ENCODE measurements at regions not wholly inside any gene's neighbourhood (a gene's known extent, or its start where the extent isn't known, plus 50 kb on each side); places are given as distances from the start of the nearest gene placed in this dataset.

- TF ChIP-seq GATA3 (IDR thresholded peaks at IDR 0.05; ENCODE audit: low read depth, low read length) (no peak), GATA2 (IDR thresholded peaks at IDR 0.05; ENCODE audit: low read depth, low read length) (no peak)
Measured at GRCh38 chr10:120368927-120369326, 88.1 kb upstream of the PLPP4 start.

- no peak for TF ChIP-seq GATA2 (IDR thresholded peaks at IDR 0.05; ENCODE audit: low read depth, low read length)
- no peak for TF ChIP-seq GATA3 (IDR thresholded peaks at IDR 0.05; ENCODE audit: low read depth, low read length)
Measured at GRCh38 chr10:120369856-120370276, 87.2 kb upstream of the PLPP4 start.

- TF ChIP-seq GATA3 (IDR thresholded peaks at IDR 0.05; ENCODE audit: low read depth, low read length) (no peak), GATA2 (IDR thresholded peaks at IDR 0.05; ENCODE audit: low read depth, low read length) (no peak)
Measured at GRCh38 chr10:120371856-120372255, 85.2 kb upstream of the PLPP4 start.

GRCh38 chr10:120372917-120373316 is 84.1 kb upstream of the PLPP4 start:
- no peak for TF ChIP-seq GATA3 (IDR thresholded peaks at IDR 0.05; ENCODE audit: low read depth, low read length)
- no peak for TF ChIP-seq GATA2 (IDR thresholded peaks at IDR 0.05; ENCODE audit: low read depth, low read length)

- TF ChIP-seq GATA2 (IDR thresholded peaks at IDR 0.05; ENCODE audit: low read depth, low read length) (no peak), GATA3 (IDR thresholded peaks at IDR 0.05; ENCODE audit: low read depth, low read length) (no peak)
Measured at GRCh38 chr10:120375666-120376065, 81.4 kb upstream of the PLPP4 start.

GRCh38 chr10:120381931-120382330 is 75.1 kb upstream of the PLPP4 start:
- TF ChIP-seq GATA3 (IDR thresholded peaks at IDR 0.05; ENCODE audit: low read depth, low read length) (no peak), GATA2 (IDR thresholded peaks at IDR 0.05; ENCODE audit: low read depth, low read length) (no peak)

GRCh38 chr10:120382360-120382759 is 74.7 kb upstream of the PLPP4 start:
- no peak for TF ChIP-seq GATA2 (IDR thresholded peaks at IDR 0.05; ENCODE audit: low read depth, low read length)
- TF ChIP-seq GATA3 (IDR thresholded peaks at IDR 0.05; ENCODE audit: low read depth, low read length) = no peak

GRCh38 chr10:120385992-120386391 is 71.0 kb upstream of the PLPP4 start:
- no peak for TF ChIP-seq GATA2 (IDR thresholded peaks at IDR 0.05; ENCODE audit: low read depth, low read length)
- TF ChIP-seq GATA3 (IDR thresholded peaks at IDR 0.05; ENCODE audit: low read depth, low read length) = no peak

- TF ChIP-seq GATA2 (IDR thresholded peaks at IDR 0.05; ENCODE audit: low read depth, low read length) (no peak), GATA3 (IDR thresholded peaks at IDR 0.05; ENCODE audit: low read depth, low read length) (no peak)
Measured at GRCh38 chr10:120386896-120387295, 70.1 kb upstream of the PLPP4 start.

GRCh38 chr10:120387326-120387725 is 69.7 kb upstream of the PLPP4 start:
- no peak for TF ChIP-seq GATA2 (IDR thresholded peaks at IDR 0.05; ENCODE audit: low read depth, low read length)
- TF ChIP-seq GATA3 (IDR thresholded peaks at IDR 0.05; ENCODE audit: low read depth, low read length) = no peak

GRCh38 chr10:120392245-120392644 is 64.8 kb upstream of the PLPP4 start:
- TF ChIP-seq GATA2 (IDR thresholded peaks at IDR 0.05; ENCODE audit: low read depth, low read length) (no peak), GATA3 (IDR thresholded peaks at IDR 0.05; ENCODE audit: low read depth, low read length) (no peak)

- TF ChIP-seq GATA2 (IDR thresholded peaks at IDR 0.05; ENCODE audit: low read depth, low read length) (no peak), GATA3 (IDR thresholded peaks at IDR 0.05; ENCODE audit: low read depth, low read length) (no peak)
Measured at GRCh38 chr10:120392671-120393079, 64.4 kb upstream of the PLPP4 start.

- no peak for TF ChIP-seq GATA2 (IDR thresholded peaks at IDR 0.05; ENCODE audit: low read depth, low read length)
- TF ChIP-seq GATA3 (IDR thresholded peaks at IDR 0.05; ENCODE audit: low read depth, low read length) = no peak
Measured at GRCh38 chr10:120394446-120394845, 62.6 kb upstream of the PLPP4 start.

- TF ChIP-seq GATA2 (IDR thresholded peaks at IDR 0.05; ENCODE audit: low read depth, low read length) (no peak), GATA3 (IDR thresholded peaks at IDR 0.05; ENCODE audit: low read depth, low read length) (no peak)
Measured at GRCh38 chr10:120396228-120396627, 60.8 kb upstream of the PLPP4 start.

GRCh38 chr10:120398180-120398579 is 58.8 kb upstream of the PLPP4 start:
- TF ChIP-seq GATA3 (IDR thresholded peaks at IDR 0.05; ENCODE audit: low read depth, low read length) (no peak), GATA2 (IDR thresholded peaks at IDR 0.05; ENCODE audit: low read depth, low read length) (no peak)

- TF ChIP-seq GATA2 (IDR thresholded peaks at IDR 0.05; ENCODE audit: low read depth, low read length) = no peak
- no peak for TF ChIP-seq GATA3 (IDR thresholded peaks at IDR 0.05; ENCODE audit: low read depth, low read length)
Measured at GRCh38 chr10:120400601-120401000, 56.4 kb upstream of the PLPP4 start.
